Astrocyte of the spinal cord (primary cell): ENCODE measurements at regions not wholly inside any gene's neighbourhood (a gene's known extent, or its start where the extent isn't known, plus 50 kb on each side); places are given as distances from the start of the nearest gene placed in this dataset.

Experiments used
- DNase-seq: peaks from one replicate; pipeline ENCODE4 v3.0.0; 2011; ENCODE audit warnings: low read depth, low spot score
- H3K4me3 ChIP-seq: 2 replicates; pipeline ENCODE4 v1.5.1; 2011; ENCODE audit warnings: low read depth, mild to moderate bottlenecking, low read length, moderate library complexity
- CTCF ChIP-seq: IDR thresholded peaks from 2 replicates; pipeline ENCODE4 v1.5.1; 2012; ENCODE audit warnings: low read depth, mild to moderate bottlenecking, low read length, inconsistent platforms
- in situ Hi-C: cut with HindIII; loops from 2 replicates; pipeline ENCODE4 v1.10.0; 2017; ENCODE audit warnings: low sequenced_read_pairs

GRCh38 chr20:24746351-24746685, 202.8 kb upstream of the CST7 start:
- no peak for TF ChIP-seq CTCF
- DNase-seq, result no peak
- in situ Hi-C loops, result no loop called here

GRCh38 chr20:24747010-24747712, 201.9 kb upstream of the CST7 start:
- in situ Hi-C loops, result no loop called here
- DNase-seq, result no peak
- H3K4me3 ChIP-seq, result no peak overlapping the region
- TF ChIP-seq CTCF, result no peak

More at GRCh38 chr20:24746351-24746685, 202.8 kb upstream of the CST7 start:
- H3K4me3 ChIP-seq, result no peak overlapping the region

- H3K4me3 ChIP-seq, result no peak overlapping the region
- TF ChIP-seq CTCF, result no peak
- DNase-seq, result no peak
- in situ Hi-C loops, result no loop called here
These were observed 201.0 kb upstream of the CST7 start for GRCh38 chr20:24747881-24748595.

- DNase-seq, result no peak
- no peak overlapping the region for H3K4me3 ChIP-seq
- in situ Hi-C loops, result no loop called here
- no peak for TF ChIP-seq CTCF
These were observed 197.5 kb upstream of the CST7 start for GRCh38 chr20:24751551-24751950.

GRCh38 chr20:24752612-24753011, 196.5 kb upstream of the CST7 start:
- in situ Hi-C loops, result no loop called here
- no peak for TF ChIP-seq CTCF
- no peak overlapping the region for H3K4me3 ChIP-seq
- DNase-seq, result no peak

GRCh38 chr20:24753130-24753529, 195.9 kb upstream of the CST7 start:
- DNase-seq, result no peak
- no peak overlapping the region for H3K4me3 ChIP-seq
- in situ Hi-C loops, result no loop called here
- no peak for TF ChIP-seq CTCF
